ENCODE measurements at regions not wholly inside any gene's neighbourhood (a gene's known extent, or its start where the extent isn't known, plus 50 kb on each side); places are given as distances from the start of the nearest gene placed in this dataset.

DNA sequence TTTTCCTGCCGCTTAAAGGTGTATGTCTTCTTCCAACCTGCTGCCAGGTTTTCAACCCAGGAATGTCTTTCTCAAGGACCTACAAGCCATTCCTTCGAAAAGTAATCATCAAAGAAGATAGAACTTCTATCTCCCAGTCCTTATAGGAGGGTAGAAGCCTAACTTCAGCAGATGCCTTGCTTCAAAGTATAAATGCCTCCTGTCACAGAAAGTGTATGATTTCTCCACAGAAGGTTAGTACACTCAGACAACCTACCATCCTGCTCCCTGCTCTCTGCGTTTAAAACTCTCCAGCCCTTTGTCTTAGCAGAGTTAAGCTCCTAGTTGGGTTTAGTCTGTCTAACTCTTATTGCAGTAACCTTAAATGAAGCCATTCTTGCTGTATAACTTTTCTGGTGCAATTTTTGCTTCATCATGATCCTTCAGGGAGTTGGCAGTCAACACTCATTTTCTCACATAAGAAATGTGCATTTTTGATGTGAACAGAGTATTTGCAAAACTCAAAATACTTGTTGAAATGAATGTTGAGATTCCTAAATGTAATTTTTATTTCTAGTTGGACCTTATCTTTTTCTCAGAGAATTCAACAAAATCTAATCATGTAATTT lies 737.5 kb downstream of the LIG4 start:
- DNase-seq = no peak
- Histone ChIP-seq H3K36me3 (ENCODE audit: control insufficient read depth in 1 of 2, insufficient read depth in 2 of 2, low read depth in 1 of 2, low read length in 2 of 2) (no peaks in the 10 kb centered on the region), H3K27me3 (ENCODE audit: control insufficient read depth in 1 of 2, insufficient read depth in 1 of 2, low read length in 2 of 2) (no peaks in the 10 kb centered on the region), H3K4me3 (ENCODE audit: insufficient read depth in 1 of 2, low read depth in 1 of 2, low read length in 2 of 2) (no peak overlapping the region), H4K8ac (ENCODE audit: low read length) (no peak overlapping the region), H3K9me3 (ENCODE audit: control insufficient read depth, low read length) (no peaks in the 10 kb centered on the region), H3K4me2 (ENCODE audit: low read length, poor library complexity, severe bottlenecking) (no peak overlapping the region), H2BK15ac (ENCODE audit: low read depth, poor library complexity, severe bottlenecking) (no peak overlapping the region), H3K27ac (ENCODE audit: low read length, poor library complexity, severe bottlenecking) (no peak overlapping the region), H2AK5ac (ENCODE audit: low read length, severe bottlenecking) (no peak overlapping the region), H3K9ac (ENCODE audit: low read length) (no peak overlapping the region), H2AFZ (ENCODE audit: low read depth, low read length) (no peak overlapping the region), H4K91ac (ENCODE audit: low read length) (no peak overlapping the region), H3K18ac (ENCODE audit: low read depth in 1 of 2, low read length in 2 of 2) (peak overlapping the region in 1 of 2 experiments; percentile 54), H3K79me1 (replicated peaks; ENCODE audit: low read length, poor library complexity, severe bottlenecking) (peaks cover 24% of the 10 kb centered on the region), H2BK120ac (ENCODE audit: low read depth, low read length) (no peak overlapping the region), H3K23ac (ENCODE audit: low read length in 2 of 2) (peak overlapping the region in 1 of 2 experiments; percentile 60), H3K4ac (ENCODE audit: low read depth in 1 of 2, low read length in 2 of 2) (peak overlapping the region in 1 of 2 experiments; percentile 64), H3K4me1 (ENCODE audit: control insufficient read depth, insufficient read depth, low read depth, low read length) (no peaks in the 10 kb centered on the region), H3K14ac (ENCODE audit: low read length in 2 of 2) (no peak overlapping the region), H2BK5ac (ENCODE audit: low read depth, low read length, poor library complexity, severe bottlenecking) (no peak overlapping the region), H2BK12ac (ENCODE audit: low read length in 2 of 2) (no peak overlapping the region)
- WGBS = 90% methylated on average over 2 of the region's 3 CpGs

GRCh38 chr13:107475753-107476453 lies 739.4 kb downstream of the LIG4 start:
- H3K79me1 ChIP-seq (replicated peaks; ENCODE audit: low read length, poor library complexity, severe bottlenecking) = peaks cover 20% of the 10 kb centered on the region
- H2AK5ac ChIP-seq (ENCODE audit: low read length, severe bottlenecking) = no peak overlapping the region
- no peak overlapping the region for H3K23ac ChIP-seq (ENCODE audit: low read length in 2 of 2)
- no peak for DNase-seq
- no peak overlapping the region for H2BK120ac ChIP-seq (ENCODE audit: low read depth, low read length)
- no peak overlapping the region for H2BK15ac ChIP-seq (ENCODE audit: low read depth, poor library complexity, severe bottlenecking)
- H3K9me3 ChIP-seq (ENCODE audit: control insufficient read depth, low read length) = no peaks in the 10 kb centered on the region
- no peak overlapping the region for H4K91ac ChIP-seq (ENCODE audit: low read length)
- H3K4me2 ChIP-seq (ENCODE audit: low read length, poor library complexity, severe bottlenecking) = no peak overlapping the region
- H4K8ac ChIP-seq (ENCODE audit: low read length) = no peak overlapping the region
- H3K9ac ChIP-seq (ENCODE audit: low read length) = no peak overlapping the region
- H3K4ac ChIP-seq (ENCODE audit: low read depth in 1 of 2, low read length in 2 of 2) = no peak overlapping the region
- no peak overlapping the region for H3K4me3 ChIP-seq (ENCODE audit: insufficient read depth in 1 of 2, low read depth in 1 of 2, low read length in 2 of 2)
- no peaks in the 10 kb centered on the region for H3K4me1 ChIP-seq (ENCODE audit: control insufficient read depth, insufficient read depth, low read depth, low read length)
- no peak overlapping the region for H3K18ac ChIP-seq (ENCODE audit: low read depth in 1 of 2, low read length in 2 of 2)
- H2AFZ ChIP-seq (ENCODE audit: low read depth, low read length) = no peak overlapping the region
- H2BK12ac ChIP-seq (ENCODE audit: low read length in 2 of 2) = no peak overlapping the region
- 55% methylated on average over 1 of the region's 3 CpGs for WGBS
- no peaks in the 10 kb centered on the region for H3K27me3 ChIP-seq (ENCODE audit: control insufficient read depth in 1 of 2, insufficient read depth in 1 of 2, low read length in 2 of 2)
- H3K14ac ChIP-seq (ENCODE audit: low read length in 2 of 2) = no peak overlapping the region
- H2BK5ac ChIP-seq (ENCODE audit: low read depth, low read length, poor library complexity, severe bottlenecking) = no peak overlapping the region
- no peak overlapping the region for H3K27ac ChIP-seq (ENCODE audit: low read length, poor library complexity, severe bottlenecking)
- H3K36me3 ChIP-seq (ENCODE audit: control insufficient read depth in 1 of 2, insufficient read depth in 2 of 2, low read depth in 1 of 2, low read length in 2 of 2) = no peaks in the 10 kb centered on the region

GRCh38 chr13:107473253-107473652 lies 742.1 kb downstream of the LIG4 start:
- Histone ChIP-seq H3K36me3 (ENCODE audit: control insufficient read depth in 1 of 2, insufficient read depth in 2 of 2, low read depth in 1 of 2, low read length in 2 of 2) (no peaks in the 10 kb centered on the region), H3K9me3 (ENCODE audit: control insufficient read depth, low read length) (no peaks in the 10 kb centered on the region), H3K79me1 (replicated peaks; ENCODE audit: low read length, poor library complexity, severe bottlenecking) (peaks cover 24% of the 10 kb centered on the region), H2AFZ (ENCODE audit: low read depth, low read length) (no peak overlapping the region), H3K27me3 (ENCODE audit: control insufficient read depth in 1 of 2, insufficient read depth in 1 of 2, low read length in 2 of 2) (no peaks in the 10 kb centered on the region), H4K8ac (ENCODE audit: low read length) (no peak overlapping the region), H3K4me3 (ENCODE audit: insufficient read depth in 1 of 2, low read depth in 1 of 2, low read length in 2 of 2) (no peak overlapping the region), H2BK120ac (ENCODE audit: low read depth, low read length) (no peak overlapping the region), H3K4me1 (ENCODE audit: control insufficient read depth, insufficient read depth, low read depth, low read length) (no peaks in the 10 kb centered on the region), H4K91ac (ENCODE audit: low read length) (no peak overlapping the region), H3K9ac (ENCODE audit: low read length) (no peak overlapping the region), H2BK12ac (ENCODE audit: low read length in 2 of 2) (no peak overlapping the region), H2BK5ac (ENCODE audit: low read depth, low read length, poor library complexity, severe bottlenecking) (no peak overlapping the region), H3K18ac (ENCODE audit: low read depth in 1 of 2, low read length in 2 of 2) (no peak overlapping the region), H3K23ac (ENCODE audit: low read length in 2 of 2) (no peak overlapping the region), H3K14ac (ENCODE audit: low read length in 2 of 2) (no peak overlapping the region), H3K27ac (ENCODE audit: low read length, poor library complexity, severe bottlenecking) (no peak overlapping the region), H2AK5ac (ENCODE audit: low read length, severe bottlenecking) (no peak overlapping the region), H2BK15ac (ENCODE audit: low read depth, poor library complexity, severe bottlenecking) (no peak overlapping the region), H3K4ac (ENCODE audit: low read depth in 1 of 2, low read length in 2 of 2) (no peak overlapping the region), H3K4me2 (ENCODE audit: low read length, poor library complexity, severe bottlenecking) (no peak overlapping the region)
- no peak for DNase-seq
- no CpG with 5 or more reads among the region's 4 CpGs for WGBS

- WGBS = no CpG with 5 or more reads among the region's 3 CpGs
- H3K18ac ChIP-seq (ENCODE audit: low read depth in 1 of 2, low read length in 2 of 2) = no peak overlapping the region
- H3K4ac ChIP-seq (ENCODE audit: low read depth in 1 of 2, low read length in 2 of 2) = no peak overlapping the region
- peaks cover 4% of the 10 kb centered on the region for H3K9me3 ChIP-seq (ENCODE audit: control insufficient read depth, low read length)
- no peak overlapping the region for H4K8ac ChIP-seq (ENCODE audit: low read length)
- DNase-seq = peak; percentile 71
- H3K27ac ChIP-seq (ENCODE audit: low read length, poor library complexity, severe bottlenecking) = peak overlapping the region; percentile 65
- no peak overlapping the region for H4K91ac ChIP-seq (ENCODE audit: low read length)
- no peaks in the 10 kb centered on the region for H3K36me3 ChIP-seq (ENCODE audit: control insufficient read depth in 1 of 2, insufficient read depth in 2 of 2, low read depth in 1 of 2, low read length in 2 of 2)
- H3K4me1 ChIP-seq (ENCODE audit: control insufficient read depth, insufficient read depth, low read depth, low read length) = peaks cover 3% of the 10 kb centered on the region
- H2BK12ac ChIP-seq (ENCODE audit: low read length in 2 of 2) = no peak overlapping the region
- H3K14ac ChIP-seq (ENCODE audit: low read length in 2 of 2) = no peak overlapping the region
- peaks cover 10% of the 10 kb centered on the region for H3K79me1 ChIP-seq (replicated peaks; ENCODE audit: low read length, poor library complexity, severe bottlenecking)
- peak overlapping the region; percentile 22 for H3K4me2 ChIP-seq (ENCODE audit: low read length, poor library complexity, severe bottlenecking)
- no peak overlapping the region for H2BK5ac ChIP-seq (ENCODE audit: low read depth, low read length, poor library complexity, severe bottlenecking)
- H3K9ac ChIP-seq (ENCODE audit: low read length) = no peak overlapping the region
- H3K23ac ChIP-seq (ENCODE audit: low read length in 2 of 2) = no peak overlapping the region
- H3K4me3 ChIP-seq (ENCODE audit: insufficient read depth in 1 of 2, low read depth in 1 of 2, low read length in 2 of 2) = no peak overlapping the region
- H2BK15ac ChIP-seq (ENCODE audit: low read depth, poor library complexity, severe bottlenecking) = no peak overlapping the region
- H2BK120ac ChIP-seq (ENCODE audit: low read depth, low read length) = no peak overlapping the region
- H2AK5ac ChIP-seq (ENCODE audit: low read length, severe bottlenecking) = no peak overlapping the region
- H2AFZ ChIP-seq (ENCODE audit: low read depth, low read length) = no peak overlapping the region
- no peaks in the 10 kb centered on the region for H3K27me3 ChIP-seq (ENCODE audit: control insufficient read depth in 1 of 2, insufficient read depth in 1 of 2, low read length in 2 of 2)
Measured at GRCh38 chr13:107466326-107467099, 748.8 kb downstream of the LIG4 start.

Data from mesenchymal stem cell (in vitro differentiated cells and primary cell).